K562 (cell line): ENCODE measurements at regions not wholly inside any gene's neighbourhood (a gene's known extent, or its start where the extent isn't known, plus 50 kb on each side); places are given as distances from the start of the nearest gene placed in this dataset.

Source experiments
- FOSL1 ChIP-seq: fragments of 200-800 bp; sonication (Bioruptor generic); conservative IDR thresholded peaks from 2 replicates; pipeline ENCODE4 v1.6.1; 2016; ENCODE audit warnings: missing genetic modification characterization, missing compliant biosample characterization
- HDAC1 ChIP-seq, 2 experiments: fragments of 450-650 bp; IDR thresholded peaks; 2 replicates each; pipeline ENCODE4 v1.6.1; 2016 to 2017; ENCODE audit warnings: inconsistent platforms in 1 of 2, mild to moderate bottlenecking in 1 of 2, moderate library complexity in 1 of 2
- HIVEP1 ChIP-seq: fragments of 250-450 bp; sonication (Bioruptor Pico); IDR thresholded peaks from 2 replicates; pipeline ENCODE4 v1.4.0; 2020; ENCODE audit warnings: mild to moderate bottlenecking
- MAFF ChIP-seq: IDR thresholded peaks from 2 replicates; pipeline ENCODE4 v1.6.1; 2012; ENCODE audit warnings: low read length, improper control_type of control experiment
- NCOA6 ChIP-seq: fragments of 450-650 bp; IDR thresholded peaks from 2 replicates; pipeline ENCODE4 v1.6.1; 2017; ENCODE audit warnings: mild to moderate bottlenecking
- POLR2A ChIP-seq: fragments of 450-650 bp; conservative IDR thresholded peaks from 2 replicates; pipeline ENCODE4 v1.6.1; 2016
- RAD51 ChIP-seq: fragments of 450-650 bp; IDR thresholded peaks from 2 replicates; pipeline ENCODE4 v1.7.1; 2016; ENCODE audit warnings: low read depth, mild to moderate bottlenecking, borderline replicate concordance
- SIN3A ChIP-seq, 2 experiments: fragments of 150-350 bp in 1 of 2; IDR thresholded peaks; 2 replicates each; pipeline ENCODE4 v1.6.1; 2011 to 2016; ENCODE audit warnings: borderline replicate concordance in 2 of 2, low read depth in 2 of 2, low read length in 2 of 2, mild to moderate bottlenecking in 2 of 2, moderate library complexity in 2 of 2; ENCODE audit not compliant: control insufficient read depth in 1 of 2
- ZC3H11A ChIP-seq: IDR thresholded peaks from 2 replicates; pipeline ENCODE4 v1.6.1; 2012; ENCODE audit warnings: low read depth, low read length, improper control_type of control experiment
- ZSCAN29 ChIP-seq: fragments of 450-650 bp; IDR thresholded peaks from 2 replicates; pipeline ENCODE4 v1.6.1; 2017
- ZZZ3 ChIP-seq: fragments of 450-650 bp; IDR thresholded peaks from 2 replicates; pipeline ENCODE4 v1.6.1; 2016; ENCODE audit warnings: antibody characterized with exemption, mild to moderate bottlenecking, moderate library complexity

GRCh38 chr11:28903716-28904115 lies 795.5 kb downstream of the METTL15 start:
- TF ChIP-seq SIN3A (IDR thresholded peaks at IDR 0.05; ENCODE audit: borderline replicate concordance in 2 of 2, control insufficient read depth in 1 of 2, low read depth in 2 of 2, low read length in 2 of 2): no peak
- TF ChIP-seq MAFF: no peak
- no peak for TF ChIP-seq POLR2A
- no peak for TF ChIP-seq HIVEP1 (CRISPR knock-in tag)
- no peak for TF ChIP-seq ZC3H11A
- TF ChIP-seq FOSL1: no peak
- no peak for TF ChIP-seq ZSCAN29
- no peak for TF ChIP-seq NCOA6
- TF ChIP-seq HDAC1 (IDR thresholded peaks at IDR 0.05): no peak
- TF ChIP-seq ZZZ3: no peak
- no peak for TF ChIP-seq RAD51
